ENCODE measurements at regions not wholly inside any gene's neighbourhood (a gene's known extent, or its start where the extent isn't known, plus 50 kb on each side); places are given as distances from the start of the nearest gene placed in this dataset.

GRCh38 chr22:22714600-22715335 lies 70.4 kb downstream of the GGTLC2 start:
- Histone ChIP-seq H3K9me3 (no peaks in the 10 kb centered on the region), H3K4me1 (no peaks in the 10 kb centered on the region), H3K36me3 (ENCODE audit: control insufficient read depth, insufficient read depth, low read length) (no peaks in the 10 kb centered on the region), H3K27me3 (replicated peaks; ENCODE audit: control insufficient read depth, insufficient read depth, low read length) (no peaks in the 10 kb centered on the region), H3K4me3 (ENCODE audit: low read depth, low read length) (no peak overlapping the region)
- ChIA-PET POLR2A (no interaction called here), CTCF (no interaction called here)
- DNase-seq = no peak
- Mint-ChIP-seq H3K4me1 (ENCODE audit: low read depth, unreplicated experiment) (no peaks in the 10 kb centered on the region), H3K9me3 (ENCODE audit: unreplicated experiment) (no peaks in the 10 kb centered on the region), H3K27me3 (ENCODE audit: insufficient read depth, unreplicated experiment) (peaks cover 8% of the 10 kb centered on the region), H3K27ac (ENCODE audit: unreplicated experiment) (no peak overlapping the region), H3K4me3 (ENCODE audit: unreplicated experiment) (no peak overlapping the region), H3K36me3 (ENCODE audit: insufficient read depth, unreplicated experiment) (no peaks in the 10 kb centered on the region)
- BruUV-seq (replicated peaks) = no TSS peak
- TF ChIP-seq CTCF (IDR thresholded peaks at IDR 0.05; ENCODE audit: insufficient read depth in 1 of 2, low read depth in 1 of 2, low read length in 1 of 2, severe bottlenecking in 1 of 2, unreplicated experiment in 1 of 2) = no peak
- intact Hi-C loops (cut with micrococcal nuclease; ENCODE audit: unreplicated experiment) = no loop called here

- no peaks in the 10 kb centered on the region for H3K4me1 ChIP-seq
- DNase-seq = no peak
- H3K36me3 ChIP-seq (ENCODE audit: control insufficient read depth, insufficient read depth, low read length) = no peaks in the 10 kb centered on the region
- no peaks in the 10 kb centered on the region for H3K27me3 ChIP-seq (replicated peaks; ENCODE audit: control insufficient read depth, insufficient read depth, low read length)
- Mint-ChIP-seq H3K9me3 (ENCODE audit: unreplicated experiment) (no peaks in the 10 kb centered on the region), H3K4me1 (ENCODE audit: low read depth, unreplicated experiment) (no peaks in the 10 kb centered on the region), H3K36me3 (ENCODE audit: insufficient read depth, unreplicated experiment) (no peaks in the 10 kb centered on the region), H3K4me3 (ENCODE audit: unreplicated experiment) (no peak overlapping the region), H3K27ac (ENCODE audit: unreplicated experiment) (no peak overlapping the region), H3K27me3 (ENCODE audit: insufficient read depth, unreplicated experiment) (peaks cover 8% of the 10 kb centered on the region)
- ChIA-PET POLR2A (no interaction called here), CTCF (no interaction called here)
- no peak for TF ChIP-seq CTCF (IDR thresholded peaks at IDR 0.05; ENCODE audit: insufficient read depth in 1 of 2, low read depth in 1 of 2, low read length in 1 of 2, severe bottlenecking in 1 of 2, unreplicated experiment in 1 of 2)
- intact Hi-C loops (cut with micrococcal nuclease; ENCODE audit: unreplicated experiment) = no loop called here
- H3K9me3 ChIP-seq = no peaks in the 10 kb centered on the region
- H3K4me3 ChIP-seq (ENCODE audit: low read depth, low read length) = no peak overlapping the region
- BruUV-seq (replicated peaks) = no TSS peak
Measured at GRCh38 chr22:22716136-22716665, 71.8 kb downstream of the GGTLC2 start.

- no peak overlapping the region for H3K27ac Mint-ChIP-seq (ENCODE audit: unreplicated experiment)
- no TSS peak for BruUV-seq (replicated peaks)
- H3K4me3 Mint-ChIP-seq (ENCODE audit: unreplicated experiment) = no peak overlapping the region
- CTCF ChIA-PET = interaction anchor here (0.6 kb wide), 1 partner anchor 554 kb away, joined by 3 read pairs; no protein-coding TSS in a partner anchor
- peaks cover 10% of the 10 kb centered on the region for H3K27me3 Mint-ChIP-seq (ENCODE audit: insufficient read depth, unreplicated experiment)
- H3K9me3 Mint-ChIP-seq (ENCODE audit: unreplicated experiment) = no peaks in the 10 kb centered on the region
- H3K9me3 ChIP-seq = no peaks in the 10 kb centered on the region
- intact Hi-C loops (cut with micrococcal nuclease; ENCODE audit: unreplicated experiment) = no loop called here
- no peaks in the 10 kb centered on the region for H3K27me3 ChIP-seq (replicated peaks; ENCODE audit: control insufficient read depth, insufficient read depth, low read length)
- no peak for DNase-seq
- H3K36me3 ChIP-seq (ENCODE audit: control insufficient read depth, insufficient read depth, low read length) = no peaks in the 10 kb centered on the region
- no peaks in the 10 kb centered on the region for H3K4me1 ChIP-seq
- H3K4me3 ChIP-seq (ENCODE audit: low read depth, low read length) = no peak overlapping the region
- no peak for TF ChIP-seq CTCF (IDR thresholded peaks at IDR 0.05; ENCODE audit: insufficient read depth in 1 of 2, low read depth in 1 of 2, low read length in 1 of 2, severe bottlenecking in 1 of 2, unreplicated experiment in 1 of 2)
- POLR2A ChIA-PET = no interaction called here
- no peaks in the 10 kb centered on the region for H3K4me1 Mint-ChIP-seq (ENCODE audit: low read depth, unreplicated experiment)
- no peaks in the 10 kb centered on the region for H3K36me3 Mint-ChIP-seq (ENCODE audit: insufficient read depth, unreplicated experiment)
Measured at GRCh38 chr22:22717664-22718063, 73.2 kb downstream of the GGTLC2 start.

Data from Caco-2 (cell line).